ENCODE measurements at regions not wholly inside any gene's neighbourhood (a gene's known extent, or its start where the extent isn't known, plus 50 kb on each side); places are given as distances from the start of the nearest gene placed in this dataset.

DNA sequence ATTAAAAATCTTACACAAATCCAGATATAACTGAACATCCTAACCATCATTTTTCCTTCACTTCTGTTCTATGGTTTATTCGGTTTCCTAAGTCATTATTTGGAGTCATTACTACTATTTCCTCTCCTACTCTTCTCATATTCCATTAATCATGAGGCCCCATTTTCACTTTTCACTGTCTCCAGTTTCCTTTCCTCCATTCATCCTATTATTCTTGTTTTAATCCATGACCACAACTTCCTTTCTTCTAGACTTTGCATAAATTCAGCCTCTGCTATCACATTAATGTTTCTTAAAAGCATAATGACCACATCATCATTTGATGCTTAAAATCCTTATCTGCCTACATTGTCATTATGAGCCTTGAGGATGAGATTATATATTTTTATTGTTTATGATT, 555.0 kb upstream of the NDST4 start:
- TF ChIP-seq TAF1 (IDR thresholded peaks at IDR 0.05; ENCODE audit: borderline replicate concordance, low read depth, low read length) (no peak), POLR2A (IDR thresholded peaks at IDR 0.05; ENCODE audit: low read depth, low read length) (no peak)
